Stimulated activated effector memory CD8-positive, alpha-beta T cell treated with anti-CD3 and anti-CD28 coated beads, Interleukin-12 subunit alpha, Interleukin-12 subunit beta, amount 100 ng/mL, for 72 hours (primary cell): ENCODE measurements at regions not wholly inside any gene's neighbourhood (a gene's known extent, or its start where the extent isn't known, plus 50 kb on each side); places are given as distances from the start of the nearest gene placed in this dataset.
A peak's percentile ranks its signal among the peaks of the same experiment; 100 is the strongest.

Experiments used
- ATAC-seq: fragments of 150-1000 bp; cut with Tn5 transposase; 2 replicates; pipeline ENCODE4 v1.10.0; 2021
- DNase-seq, 2 donors: peaks; one replicate each; pipeline ENCODE4 v3.0.0; 2021 to 2022; ENCODE audit warnings: low spot score in 2 of 2
- H3K27ac Mint-ChIP-seq: one replicate; pipeline ENCODE4 v1.8.0; 2022; ENCODE audit warnings: mild to moderate bottlenecking, mixed read lengths
- H3K36me3 Mint-ChIP-seq: one replicate; pipeline ENCODE4 v1.8.0; 2022; ENCODE audit warnings: mild to moderate bottlenecking, mixed read lengths
- H3K4me1 Mint-ChIP-seq: one replicate; pipeline ENCODE4 v1.8.0; 2022; ENCODE audit warnings: mixed read lengths
- H3K4me3 Mint-ChIP-seq: one replicate; pipeline ENCODE4 v1.8.0; 2022; ENCODE audit warnings: mild to moderate bottlenecking, mixed read lengths
- H3K9me3 Mint-ChIP-seq: one replicate; pipeline ENCODE4 v1.8.0; 2022; ENCODE audit warnings: mixed read lengths

GRCh38 chr5:171700318-171700912, 85.2 kb upstream of the SMIM23 start:
- ATAC-seq: no peak
- H3K4me1 Mint-ChIP-seq: no peaks in the 10 kb centered on the region
- no peak overlapping the region for H3K4me3 Mint-ChIP-seq
- no peaks in the 10 kb centered on the region for H3K36me3 Mint-ChIP-seq
- no peak for DNase-seq
- no peak overlapping the region for H3K27ac Mint-ChIP-seq
- H3K9me3 Mint-ChIP-seq: no peaks in the 10 kb centered on the region

- Mint-ChIP-seq H3K9me3 (no peaks in the 10 kb centered on the region), H3K4me1 (no peaks in the 10 kb centered on the region), H3K27ac (no peak overlapping the region), H3K4me3 (no peak overlapping the region), H3K36me3 (no peaks in the 10 kb centered on the region)
- no peak for DNase-seq
- no peak for ATAC-seq
Observed at GRCh38 chr5:171701100-171701541, 84.5 kb upstream of the SMIM23 start.

- Mint-ChIP-seq H3K4me3 (no peak overlapping the region), H3K9me3 (no peaks in the 10 kb centered on the region)
Observed at GRCh38 chr5:171702135-171702770, 83.4 kb upstream of the SMIM23 start.

GRCh38 chr5:171703146-171703545, 82.5 kb upstream of the SMIM23 start:
- no peaks in the 10 kb centered on the region for H3K36me3 Mint-ChIP-seq
- no peaks in the 10 kb centered on the region for H3K4me1 Mint-ChIP-seq

More at GRCh38 chr5:171702135-171702770, 83.4 kb upstream of the SMIM23 start:
- DNase-seq: no peak
- no peaks in the 10 kb centered on the region for H3K4me1 Mint-ChIP-seq
- no peak overlapping the region for H3K27ac Mint-ChIP-seq
- no peak for ATAC-seq
- H3K36me3 Mint-ChIP-seq: no peaks in the 10 kb centered on the region

DNA sequence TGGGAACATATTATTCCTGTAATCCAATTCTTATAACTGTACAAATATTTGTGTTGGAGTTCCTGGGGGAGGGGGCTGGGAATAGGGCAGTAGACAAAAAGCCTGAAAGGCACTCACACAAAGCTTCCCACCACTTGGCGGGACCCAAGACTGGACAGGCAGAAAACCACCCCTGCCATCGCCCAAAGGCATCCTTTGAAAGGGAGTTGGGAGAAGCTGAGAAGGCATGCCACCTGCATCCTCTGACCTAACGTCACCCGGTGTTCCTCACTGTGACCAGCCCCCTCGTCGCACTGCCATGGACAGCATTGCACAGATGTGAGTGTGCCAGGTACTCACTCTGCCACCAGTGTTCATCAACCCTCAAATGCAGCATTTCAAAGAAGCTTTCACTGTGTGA, 80.6 kb upstream of the SMIM23 start:
- Mint-ChIP-seq H3K36me3 (no peaks in the 10 kb centered on the region), H3K27ac (no peak overlapping the region), H3K9me3 (no peaks in the 10 kb centered on the region), H3K4me1 (no peaks in the 10 kb centered on the region), H3K4me3 (no peak overlapping the region)
- DNase-seq: no peak
- no peak for ATAC-seq

More at GRCh38 chr5:171703146-171703545, 82.5 kb upstream of the SMIM23 start:
- H3K9me3 Mint-ChIP-seq: no peaks in the 10 kb centered on the region
- no peak overlapping the region for H3K4me3 Mint-ChIP-seq
- ATAC-seq (peak; percentile 8), DNase-seq (no peak)
- H3K27ac Mint-ChIP-seq: no peak overlapping the region

GRCh38 chr5:171705830-171706468, 79.7 kb upstream of the SMIM23 start:
- Mint-ChIP-seq H3K9me3 (no peaks in the 10 kb centered on the region), H3K4me1 (no peaks in the 10 kb centered on the region), H3K4me3 (no peak overlapping the region), H3K36me3 (no peaks in the 10 kb centered on the region), H3K27ac (no peak overlapping the region)
- ATAC-seq (no peak), DNase-seq (peak in 1 of 2 donors; percentile 20)

- Mint-ChIP-seq H3K36me3 (no peaks in the 10 kb centered on the region), H3K9me3 (no peaks in the 10 kb centered on the region), H3K4me1 (no peaks in the 10 kb centered on the region), H3K4me3 (no peak overlapping the region), H3K27ac (no peak overlapping the region)
- no peak for ATAC-seq
- DNase-seq: peak in 1 of 2 donors; percentile 18
Observed at GRCh38 chr5:171706736-171707441, 78.7 kb upstream of the SMIM23 start.

DNA sequence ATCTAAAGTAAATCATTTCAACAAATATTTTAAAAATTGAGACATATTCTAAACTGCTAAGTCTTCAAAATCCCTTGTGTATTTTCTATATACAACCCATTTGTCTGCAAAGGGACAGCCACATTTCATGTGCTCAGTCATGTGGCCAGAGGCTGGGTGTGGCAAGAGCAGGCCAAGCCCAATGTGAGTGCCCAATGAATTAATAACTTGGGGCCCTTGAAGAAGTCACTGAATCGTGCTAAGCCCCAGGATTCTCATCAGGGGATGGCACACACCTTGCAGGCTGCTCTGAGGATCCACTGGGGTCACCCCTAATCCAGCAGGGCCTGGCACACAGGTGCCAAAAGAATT, 78.2 kb upstream of the SMIM23 start:
- Mint-ChIP-seq H3K4me1 (no peaks in the 10 kb centered on the region), H3K4me3 (no peak overlapping the region), H3K9me3 (no peaks in the 10 kb centered on the region), H3K36me3 (no peaks in the 10 kb centered on the region), H3K27ac (no peak overlapping the region)
- ATAC-seq: no peak
- peak in 1 of 2 donors; percentile 17 for DNase-seq

DNA sequence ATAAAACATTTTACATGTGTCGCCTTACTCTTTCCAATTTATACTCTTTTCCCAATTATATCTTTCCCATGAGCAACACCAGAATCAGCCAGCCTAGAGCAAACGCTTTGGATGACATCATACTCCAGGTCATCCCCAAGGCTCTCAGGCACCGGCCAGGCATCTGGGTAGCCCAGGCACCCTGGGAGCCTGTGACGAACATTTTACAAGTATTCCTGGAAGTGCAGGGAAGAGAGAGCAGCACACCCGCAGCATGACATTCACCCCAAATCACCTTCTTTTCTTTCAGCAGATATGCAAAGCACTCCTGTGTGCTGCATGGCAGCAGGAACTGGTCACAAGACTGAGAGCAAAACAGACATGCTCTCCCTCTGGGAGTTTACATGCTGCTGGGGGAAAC, 75.7 kb upstream of the SMIM23 start:
- no peak overlapping the region for H3K4me3 Mint-ChIP-seq
- DNase-seq (peak in 1 of 2 donors; percentile 23), ATAC-seq (no peak)
- no peak overlapping the region for H3K27ac Mint-ChIP-seq
- no peaks in the 10 kb centered on the region for H3K36me3 Mint-ChIP-seq
- H3K9me3 Mint-ChIP-seq: no peaks in the 10 kb centered on the region
- no peaks in the 10 kb centered on the region for H3K4me1 Mint-ChIP-seq

DNA sequence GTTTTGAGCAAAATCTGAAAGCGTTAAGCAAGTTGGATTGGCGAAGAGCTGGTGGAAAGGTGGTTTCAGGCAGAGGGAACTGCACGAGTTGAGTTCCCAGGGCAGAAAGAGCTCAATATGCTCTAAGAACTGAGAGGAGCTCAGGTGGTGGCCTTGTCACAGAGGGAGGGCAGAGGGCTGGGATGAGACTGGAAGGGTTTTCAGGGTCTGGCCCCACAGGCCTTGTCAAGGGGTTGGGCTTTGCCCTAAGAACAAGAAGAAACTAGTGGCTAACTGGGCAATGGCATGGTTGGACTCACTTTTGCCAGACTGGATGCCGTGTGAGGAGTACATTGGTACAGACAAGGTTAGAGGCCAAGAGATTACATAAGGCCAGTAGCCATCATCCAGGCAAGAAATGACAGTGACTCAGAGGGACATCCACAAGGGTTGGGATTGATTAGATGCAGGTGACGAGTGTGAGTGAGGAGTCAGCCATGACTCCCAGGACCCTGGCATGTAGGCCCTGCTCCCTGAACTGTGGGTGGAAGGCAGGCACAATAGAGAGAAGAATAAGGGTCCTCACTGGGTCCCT, 75.1 kb upstream of the SMIM23 start:
- H3K9me3 Mint-ChIP-seq: no peaks in the 10 kb centered on the region
- no peaks in the 10 kb centered on the region for H3K36me3 Mint-ChIP-seq
- H3K4me1 Mint-ChIP-seq: no peaks in the 10 kb centered on the region
- no peak overlapping the region for H3K27ac Mint-ChIP-seq
- ATAC-seq (no peak), DNase-seq (peak in 1 of 2 donors; percentile 38)
- no peak overlapping the region for H3K4me3 Mint-ChIP-seq

- no peak overlapping the region for H3K27ac Mint-ChIP-seq
- no peaks in the 10 kb centered on the region for H3K4me1 Mint-ChIP-seq
- DNase-seq (peak in 1 of 2 donors; percentile 18), ATAC-seq (no peak)
- no peak overlapping the region for H3K4me3 Mint-ChIP-seq
- no peaks in the 10 kb centered on the region for H3K9me3 Mint-ChIP-seq
- no peaks in the 10 kb centered on the region for H3K36me3 Mint-ChIP-seq
Observed at GRCh38 chr5:171711571-171711970, 74.0 kb upstream of the SMIM23 start.

- Mint-ChIP-seq H3K36me3 (no peaks in the 10 kb centered on the region), H3K4me3 (no peak overlapping the region), H3K9me3 (no peaks in the 10 kb centered on the region), H3K4me1 (no peaks in the 10 kb centered on the region), H3K27ac (no peak overlapping the region)
- ATAC-seq (no peak), DNase-seq (no peak)
Observed at GRCh38 chr5:171712616-171713015, 73.0 kb upstream of the SMIM23 start.

DNA sequence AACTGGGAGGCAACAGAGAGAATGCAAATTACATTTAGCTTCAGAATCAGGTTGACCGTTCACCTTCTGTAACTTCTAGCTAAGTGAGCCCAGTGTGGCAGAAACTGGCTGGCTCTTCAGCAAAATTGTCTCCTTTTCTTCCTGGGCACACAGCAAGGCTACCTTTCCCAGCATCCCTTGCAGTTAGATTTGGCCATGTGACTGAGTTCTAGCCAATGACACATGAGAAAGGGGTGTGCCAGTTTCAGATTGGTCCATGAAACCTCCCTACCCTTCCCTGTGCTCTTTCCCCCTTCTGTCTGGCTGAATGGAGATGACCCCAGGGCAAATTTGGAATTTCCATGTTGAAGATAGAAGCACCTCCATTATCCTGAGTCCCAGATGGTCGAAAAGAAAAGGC, 72.5 kb upstream of the SMIM23 start:
- Mint-ChIP-seq H3K4me1 (no peaks in the 10 kb centered on the region), H3K36me3 (no peaks in the 10 kb centered on the region), H3K4me3 (no peak overlapping the region), H3K9me3 (no peaks in the 10 kb centered on the region), H3K27ac (no peak overlapping the region)
- DNase-seq (peak in 1 of 2 donors; percentile 17), ATAC-seq (no peak)

DNA sequence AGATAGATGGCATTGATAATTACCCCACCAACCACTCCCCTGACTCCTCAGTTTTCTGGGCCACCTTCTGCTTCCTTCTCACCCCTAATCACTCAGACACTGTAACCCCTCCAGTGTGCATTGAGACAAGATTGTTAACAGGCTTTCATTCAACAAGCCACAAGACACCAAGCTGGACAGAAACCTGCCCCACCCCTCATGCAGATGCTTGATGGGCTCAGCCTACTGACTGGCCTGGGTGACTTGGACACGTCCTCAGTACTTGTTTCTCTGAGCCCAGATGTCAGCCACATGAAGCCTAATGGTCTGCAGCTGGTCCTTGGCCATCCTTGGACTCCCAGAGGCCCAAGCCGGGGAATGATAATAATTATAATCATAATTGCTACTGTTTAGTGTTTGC, 71.4 kb upstream of the SMIM23 start:
- Mint-ChIP-seq H3K27ac (no peak overlapping the region), H3K36me3 (no peaks in the 10 kb centered on the region), H3K9me3 (no peaks in the 10 kb centered on the region), H3K4me1 (no peaks in the 10 kb centered on the region), H3K4me3 (no peak overlapping the region)
- DNase-seq (peak in 1 of 2 donors; percentile 35), ATAC-seq (no peak)

DNA sequence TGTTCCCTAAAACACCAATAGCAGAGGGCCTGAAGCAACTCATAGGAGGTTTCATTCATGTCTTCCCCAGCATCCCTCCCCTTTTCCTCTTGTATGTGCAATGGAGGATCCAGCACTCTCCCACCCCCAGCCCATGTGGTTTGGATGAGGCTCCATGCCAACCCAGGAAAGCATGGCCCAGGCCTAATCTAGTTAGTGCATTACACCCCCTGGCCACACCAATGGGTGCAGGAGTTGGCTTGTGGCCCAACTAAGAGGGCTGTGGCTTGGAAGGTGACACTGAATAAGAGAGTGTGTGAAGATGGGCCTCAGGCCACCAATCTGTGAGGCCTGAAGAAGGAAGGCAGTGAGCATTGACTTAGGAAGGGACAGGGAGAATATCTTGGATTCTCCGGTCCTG, 70.8 kb upstream of the SMIM23 start:
- no peaks in the 10 kb centered on the region for H3K9me3 Mint-ChIP-seq
- no peak overlapping the region for H3K27ac Mint-ChIP-seq
- ATAC-seq (no peak), DNase-seq (peak in 1 of 2 donors; percentile 13)
- no peaks in the 10 kb centered on the region for H3K36me3 Mint-ChIP-seq
- H3K4me3 Mint-ChIP-seq: no peak overlapping the region
- no peaks in the 10 kb centered on the region for H3K4me1 Mint-ChIP-seq
